Progenitor cell of endocrine pancreas (in vitro differentiated cells): ENCODE measurements at regions not wholly inside any gene's neighbourhood (a gene's known extent, or its start where the extent isn't known, plus 50 kb on each side); places are given as distances from the start of the nearest gene placed in this dataset.
"Not testable (repeated sequence)": the region's sequence is repeated elsewhere in the genome, so short reads cannot be mapped to it uniquely, and the experiment has no call there.

Source experiments
- DNase-seq: peaks from one replicate; pipeline ENCODE4 v3.0.0; 2021; ENCODE audit warnings: low spot score; ENCODE audit not compliant: unreplicated experiment
- H3K27ac Mint-ChIP-seq: 2 replicates; pipeline ENCODE4 v1.8.0; 2021; ENCODE audit warnings: mild to moderate bottlenecking, moderate library complexity, mixed read lengths
- H3K27me3 Mint-ChIP-seq: 2 replicates; pipeline ENCODE4 v1.8.0; 2021; ENCODE audit warnings: mixed read lengths
- H3K36me3 Mint-ChIP-seq: 2 replicates; pipeline ENCODE4 v1.8.0; 2022; ENCODE audit warnings: mixed read lengths; ENCODE audit not compliant: insufficient read depth
- H3K4me1 Mint-ChIP-seq: 2 replicates; pipeline ENCODE4 v1.8.0; 2021; ENCODE audit warnings: low read depth, mixed read lengths
- H3K4me3 Mint-ChIP-seq: 2 replicates; pipeline ENCODE4 v1.8.0; 2021; ENCODE audit warnings: low read depth, mild to moderate bottlenecking, moderate library complexity, mixed read lengths
- H3K9me3 Mint-ChIP-seq: 2 replicates; pipeline ENCODE4 v1.8.0; 2021; ENCODE audit warnings: low read depth, mixed read lengths
- CTCF ChIP-seq: fragments of 200-600 bp; sonication (generic); IDR thresholded peaks from one replicate; pipeline ENCODE4 v1.5.0; 2021; ENCODE audit warnings: antibody characterized with exemption, mild to moderate bottlenecking; ENCODE audit not compliant: unreplicated experiment

- Mint-ChIP-seq H3K36me3 (no peaks in the 10 kb centered on the region), H3K27ac (no peak overlapping the region), H3K4me3 (no peak overlapping the region), H3K4me1 (no peaks in the 10 kb centered on the region), H3K9me3 (peaks cover 4% of the 10 kb centered on the region), H3K27me3 (no peaks in the 10 kb centered on the region)
- no peak for TF ChIP-seq CTCF
- DNase-seq = no peak
Measured at GRCh38 chr13:86464193-86464592, 665.0 kb upstream of the SLITRK6 start.

GRCh38 chr13:86474971-86475370, 675.8 kb upstream of the SLITRK6 start:
- Mint-ChIP-seq H3K4me1 (no peaks in the 10 kb centered on the region), H3K4me3 (no peak overlapping the region), H3K27me3 (no peaks in the 10 kb centered on the region), H3K9me3 (peaks cover 2% of the 10 kb centered on the region), H3K27ac (no peak overlapping the region), H3K36me3 (no peaks in the 10 kb centered on the region)
- no peak for TF ChIP-seq CTCF
- DNase-seq = no peak

- peaks cover 2% of the 10 kb centered on the region for H3K9me3 Mint-ChIP-seq
- no peaks in the 10 kb centered on the region for H3K27me3 Mint-ChIP-seq
- no peaks in the 10 kb centered on the region for H3K4me1 Mint-ChIP-seq
- no peak for TF ChIP-seq CTCF
- DNase-seq = no peak
- no peak overlapping the region for H3K27ac Mint-ChIP-seq
- no peak overlapping the region for H3K4me3 Mint-ChIP-seq
- H3K36me3 Mint-ChIP-seq = no peaks in the 10 kb centered on the region
Measured at GRCh38 chr13:86476656-86477055, 677.4 kb upstream of the SLITRK6 start.

GRCh38 chr13:86486582-86486981, 687.4 kb upstream of the SLITRK6 start:
- Mint-ChIP-seq H3K27me3 (no peaks in the 10 kb centered on the region), H3K4me1 (no peaks in the 10 kb centered on the region), H3K9me3 (no peaks in the 10 kb centered on the region), H3K27ac (no peak overlapping the region), H3K36me3 (no peaks in the 10 kb centered on the region), H3K4me3 (no peak overlapping the region)
- TF ChIP-seq CTCF = no peak
- DNase-seq = no peak

- no peaks in the 10 kb centered on the region for H3K27me3 Mint-ChIP-seq
- no peak overlapping the region for H3K27ac Mint-ChIP-seq
- no peak for DNase-seq
- H3K4me1 Mint-ChIP-seq = no peaks in the 10 kb centered on the region
- H3K9me3 Mint-ChIP-seq = no peaks in the 10 kb centered on the region
- no peaks in the 10 kb centered on the region for H3K36me3 Mint-ChIP-seq
- no peak for TF ChIP-seq CTCF
- H3K4me3 Mint-ChIP-seq = no peak overlapping the region
Measured at GRCh38 chr13:86491121-86491520, 691.9 kb upstream of the SLITRK6 start.

- DNase-seq, H3K4me1 Mint-ChIP-seq, H3K9me3 Mint-ChIP-seq, H3K36me3 Mint-ChIP-seq, H3K27ac Mint-ChIP-seq, H3K4me3 Mint-ChIP-seq, H3K27me3 Mint-ChIP-seq: not testable (repeated sequence)
Measured at GRCh38 chr13:86501931-86502330, 702.7 kb upstream of the SLITRK6 start.
